AML-193 (cell line): ENCODE measurements at regions not wholly inside any gene's neighbourhood (a gene's known extent, or its start where the extent isn't known, plus 50 kb on each side); places are given as distances from the start of the nearest gene placed in this dataset.
A peak's percentile ranks its signal among the peaks of the same experiment; 100 is the strongest.

Experiments
- DNase-seq, 2 experiments: peaks; one replicate each; lab custom pipeline; 2025; lab: John Stamatoyannopoulos, UW

GRCh38 chr18:40651163-40651562, 1303.9 kb upstream of the PIK3C3 start:
- DNase-seq: no peak

- no peak for DNase-seq
Measured at GRCh38 chr18:40642692-40643229, 1312.3 kb upstream of the PIK3C3 start.

GRCh38 chr18:40631319-40631718, 1323.7 kb upstream of the PIK3C3 start:
- no peak for DNase-seq

- no peak for DNase-seq
Measured at GRCh38 chr18:40630496-40630895, 1324.5 kb upstream of the PIK3C3 start.

- no peak for DNase-seq
Measured at GRCh38 chr18:40624959-40625358, 1330.1 kb upstream of the PIK3C3 start.

GRCh38 chr18:40613721-40614120, 1341.3 kb upstream of the PIK3C3 start:
- DNase-seq: no peak

GRCh38 chr18:40612356-40612755, 1342.7 kb upstream of the PIK3C3 start:
- no peak for DNase-seq

GRCh38 chr18:40608226-40608625, 1346.8 kb upstream of the PIK3C3 start:
- peak in 1 of 2 experiments; percentile 0 for DNase-seq

GRCh38 chr18:40607542-40608148, 1347.4 kb upstream of the PIK3C3 start:
- no peak for DNase-seq

GRCh38 chr18:40606996-40607395, 1348.0 kb upstream of the PIK3C3 start:
- no peak for DNase-seq

- DNase-seq: no peak
Measured at GRCh38 chr18:40583671-40584070, 1371.4 kb upstream of the PIK3C3 start.

GRCh38 chr18:40582105-40582504, 1372.9 kb upstream of the PIK3C3 start:
- DNase-seq: no peak

GRCh38 chr18:40577981-40578365, 1377.1 kb upstream of the PIK3C3 start:
- DNase-seq: no peak

- DNase-seq: no peak
Measured at GRCh38 chr18:40577239-40577980, 1377.6 kb upstream of the PIK3C3 start.

GRCh38 chr18:40576507-40577115, 1378.4 kb upstream of the PIK3C3 start:
- no peak for DNase-seq

GRCh38 chr18:40570615-40571014, 1384.4 kb upstream of the PIK3C3 start:
- no peak for DNase-seq

GRCh38 chr18:40569605-40570004, 1385.4 kb upstream of the PIK3C3 start:
- no peak for DNase-seq

GRCh38 chr18:40566510-40566844, 1388.6 kb upstream of the PIK3C3 start:
- DNase-seq: no peak

GRCh38 chr18:40565805-40566509, 1389.1 kb upstream of the PIK3C3 start:
- no peak for DNase-seq

GRCh38 chr18:40559556-40559955, 1395.5 kb upstream of the PIK3C3 start:
- no peak for DNase-seq

- DNase-seq: no peak
Measured at GRCh38 chr18:40558706-40559392, 1396.2 kb upstream of the PIK3C3 start.

GRCh38 chr18:40555914-40556313, 1399.1 kb upstream of the PIK3C3 start:
- DNase-seq: no peak
